CD14-positive monocyte (primary cell): ENCODE measurements at regions not wholly inside any gene's neighbourhood (a gene's known extent, or its start where the extent isn't known, plus 50 kb on each side); places are given as distances from the start of the nearest gene placed in this dataset.

Source experiments
- DNase-seq, 3 donors: peaks; one replicate each; pipeline ENCODE4 v3.0.0-alpha.2; 2011 to 2022
- H2AFZ ChIP-seq: 2 replicates; pipeline ENCODE4 v1.6.0; 2012; ENCODE audit warnings: mild to moderate bottlenecking, low read depth, low read length, inconsistent platforms; ENCODE audit not compliant: insufficient read depth, poor library complexity, severe bottlenecking
- H3K27ac ChIP-seq, 2 donors: 1 replicate in 1 of 2; 2 replicates in 1 of 2; pipeline ENCODE4 v1.5.1; 2012 to 2013; ENCODE audit warnings: low read length in 2 of 2, control low read depth in 1 of 2, inconsistent platforms in 1 of 2, low read depth in 1 of 2, mild to moderate bottlenecking in 1 of 2
- H3K27me3 ChIP-seq, 2 donors: one replicate each; pipeline versions ENCODE4 v1.6.0 to v1.6.1; 2011 to 2013; ENCODE audit warnings: low read length in 2 of 2; ENCODE audit not compliant: control insufficient read depth in 2 of 2, insufficient read depth in 2 of 2
- H3K36me3 ChIP-seq, 2 donors: replicated peaks in 1 of 2; 1 replicate in 1 of 2; 2 replicates in 1 of 2; pipeline versions ENCODE4 v1.5.1 to v1.6.1; 2012 to 2013; ENCODE audit warnings: low read length in 2 of 2, control low read depth in 1 of 2, inconsistent platforms in 1 of 2, mild to moderate bottlenecking in 1 of 2; ENCODE audit not compliant: insufficient read depth in 2 of 2, control insufficient read depth in 1 of 2
- H3K4me1 ChIP-seq, 2 donors: 1 replicate in 1 of 2; 2 replicates in 1 of 2; pipeline versions ENCODE4 v1.5.1 to v1.6.1; 2012 to 2013; ENCODE audit warnings: low read length in 2 of 2, control low read depth in 1 of 2, inconsistent platforms in 1 of 2, mild to moderate bottlenecking in 1 of 2, moderate library complexity in 1 of 2; ENCODE audit not compliant: insufficient read depth in 2 of 2, control insufficient read depth in 1 of 2
- H3K4me2 ChIP-seq: replicated peaks from 2 replicates; pipeline ENCODE3; 2012; ENCODE audit warnings: low read length, moderate library complexity, mild to moderate bottlenecking; ENCODE audit not compliant: poor library complexity, severe bottlenecking; ENCODE audit errors: extremely low read depth
- H3K4me3 ChIP-seq, 3 experiments: fragments of 200-600 bp in 1 of 3; sonication (generic) in 1 of 3; replicated peaks in 1 of 3; 1 replicate in 2 of 3; 2 replicates in 1 of 3; pipeline ENCODE4 v1.5.1; 2011 to 2013; ENCODE audit warnings: low read length in 3 of 3, mild to moderate bottlenecking in 3 of 3, control low read depth in 2 of 3, low read depth in 2 of 3, inconsistent platforms in 1 of 3, moderate library complexity in 1 of 3
- H3K79me2 ChIP-seq: 2 replicates; pipeline ENCODE4 v1.6.0; 2012; ENCODE audit warnings: mild to moderate bottlenecking, control low read depth, inconsistent platforms, low read length, moderate library complexity; ENCODE audit not compliant: insufficient read depth
- H3K9ac ChIP-seq: 2 replicates; pipeline ENCODE4 v1.6.0; 2017; ENCODE audit warnings: low read length, mild to moderate bottlenecking; ENCODE audit not compliant: insufficient read depth, poor library complexity, severe bottlenecking
- H3K9me3 ChIP-seq, 2 donors: replicated peaks in 1 of 2; 1 replicate in 1 of 2; 2 replicates in 1 of 2; pipeline versions ENCODE4 v1.5.1 to v1.6.1; 2012 to 2013; ENCODE audit warnings: low read length in 2 of 2, control low read depth in 1 of 2; ENCODE audit not compliant: control insufficient read depth in 1 of 2, insufficient read depth in 1 of 2
- H4K20me1 ChIP-seq: 2 replicates; pipeline ENCODE4 v1.6.0; 2012; ENCODE audit warnings: mild to moderate bottlenecking, low read length, control low read depth, moderate library complexity; ENCODE audit not compliant: insufficient read depth
- H3K27ac Mint-ChIP-seq, 7 donors: one replicate each; pipeline ENCODE4 v1.8.0; 2020; ENCODE audit warnings: mild to moderate bottlenecking in 7 of 7, mixed read lengths in 7 of 7, moderate library complexity in 6 of 7, inconsistent platforms in 2 of 7
- H3K27me3 Mint-ChIP-seq, 3 donors: one replicate each; pipeline ENCODE4 v1.8.0; 2021 to 2022; ENCODE audit warnings: low read depth in 3 of 3, mild to moderate bottlenecking in 3 of 3, mixed read lengths in 3 of 3, moderate library complexity in 3 of 3, inconsistent platforms in 1 of 3
- H3K36me3 Mint-ChIP-seq, 2 donors: one replicate each; pipeline ENCODE4 v1.8.0; 2020; ENCODE audit warnings: mixed read lengths in 2 of 2, inconsistent platforms in 1 of 2, mild to moderate bottlenecking in 1 of 2
- H3K4me1 Mint-ChIP-seq: one replicate; pipeline ENCODE4 v1.8.0; 2020; ENCODE audit warnings: mild to moderate bottlenecking, mixed read lengths
- H3K4me3 Mint-ChIP-seq, 2 donors: one replicate each; pipeline ENCODE4 v1.8.0; 2020; ENCODE audit warnings: mild to moderate bottlenecking in 2 of 2, mixed read lengths in 2 of 2, moderate library complexity in 1 of 2
- H3K9me3 Mint-ChIP-seq, 7 donors: one replicate each; pipeline ENCODE4 v1.8.0; 2020 to 2022; ENCODE audit warnings: mixed read lengths in 7 of 7, mild to moderate bottlenecking in 6 of 7, moderate library complexity in 6 of 7, inconsistent platforms in 2 of 7
- WGBS: methylation state at CpG from one replicate; pipeline ENCODE4 v1.1.5; 2013; ENCODE audit warnings: missing lambda C conversion rate; ENCODE audit not compliant: insufficient coverage; 5-methylcytosine and 5-hydroxymethylcytosine counted together
- intact Hi-C, 2 donors: fragments of 100-400 bp; cut with micrococcal nuclease; formaldehyde crosslinking; loops; one replicate each; pipeline versions ENCODE4 v1.15.0 to v1.15.1; 2023
- TF ChIP-seq, protein P1 (sequence below): fragments of 200-600 bp; IDR thresholded peaks from one replicate; pipeline ENCODE4 v1.8.0; 2022; ENCODE audit warnings: antibody characterized with exemption, mild to moderate bottlenecking

DNA sequence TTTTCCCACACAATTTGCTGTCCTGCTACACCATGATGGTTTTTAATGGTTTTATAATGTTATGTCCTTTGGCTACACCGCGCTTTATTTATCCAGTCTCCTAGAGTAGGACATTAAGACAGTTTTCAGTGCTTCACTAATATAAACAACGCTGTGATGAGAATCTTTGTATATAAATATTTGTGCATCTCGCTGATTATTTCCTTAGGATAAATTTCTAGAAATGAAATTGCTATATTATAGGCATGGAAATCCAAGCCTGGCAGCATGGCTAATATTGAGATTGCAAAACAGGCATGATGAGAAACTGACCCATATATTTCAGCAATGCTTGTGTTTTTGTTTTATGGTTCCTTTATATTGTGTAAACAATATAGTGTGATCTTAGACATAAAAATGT lies 81.4 kb upstream of the ATXN1 start:
- Histone ChIP-seq H3K9me3 (no peaks in the 10 kb centered on the region), H4K20me1 (no peaks in the 10 kb centered on the region), H3K36me3 (no peaks in the 10 kb centered on the region), H3K4me2 (no peak overlapping the region), H3K4me1 (peaks cover 3 to 4% of the 10 kb centered on the region in 2 donors), H3K79me2 (no peaks in the 10 kb centered on the region), H3K27me3 (no peaks in the 10 kb centered on the region), H3K27ac (no peak overlapping the region), H2AFZ (no peak overlapping the region), H3K4me3 (no peak overlapping the region), H3K9ac (no peak overlapping the region)
- peaks cover 2 to 7% (median 7%) of the 10 kb centered on the region in 3 donors for H3K27me3 Mint-ChIP-seq
- peaks cover 14% of the 10 kb centered on the region for H3K4me1 Mint-ChIP-seq
- no peak overlapping the region for H3K4me3 Mint-ChIP-seq
- no CpG with 5 or more reads among the region's 4 CpGs for WGBS
- DNase-seq, result no peak
- H3K36me3 Mint-ChIP-seq, result no peaks in the 10 kb centered on the region
- H3K27ac Mint-ChIP-seq, result no peak overlapping the region
- H3K9me3 Mint-ChIP-seq, result no peaks in the 10 kb centered on the region
- TF ChIP-seq, protein P1, sequence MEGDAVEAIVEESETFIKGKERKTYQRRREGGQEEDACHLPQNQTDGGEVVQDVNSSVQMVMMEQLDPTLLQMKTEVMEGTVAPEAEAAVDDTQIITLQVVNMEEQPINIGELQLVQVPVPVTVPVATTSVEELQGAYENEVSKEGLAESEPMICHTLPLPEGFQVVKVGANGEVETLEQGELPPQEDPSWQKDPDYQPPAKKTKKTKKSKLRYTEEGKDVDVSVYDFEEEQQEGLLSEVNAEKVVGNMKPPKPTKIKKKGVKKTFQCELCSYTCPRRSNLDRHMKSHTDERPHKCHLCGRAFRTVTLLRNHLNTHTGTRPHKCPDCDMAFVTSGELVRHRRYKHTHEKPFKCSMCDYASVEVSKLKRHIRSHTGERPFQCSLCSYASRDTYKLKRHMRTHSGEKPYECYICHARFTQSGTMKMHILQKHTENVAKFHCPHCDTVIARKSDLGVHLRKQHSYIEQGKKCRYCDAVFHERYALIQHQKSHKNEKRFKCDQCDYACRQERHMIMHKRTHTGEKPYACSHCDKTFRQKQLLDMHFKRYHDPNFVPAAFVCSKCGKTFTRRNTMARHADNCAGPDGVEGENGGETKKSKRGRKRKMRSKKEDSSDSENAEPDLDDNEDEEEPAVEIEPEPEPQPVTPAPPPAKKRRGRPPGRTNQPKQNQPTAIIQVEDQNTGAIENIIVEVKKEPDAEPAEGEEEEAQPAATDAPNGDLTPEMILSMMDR, result no peak
- intact Hi-C loops, result no loop called here

DNA sequence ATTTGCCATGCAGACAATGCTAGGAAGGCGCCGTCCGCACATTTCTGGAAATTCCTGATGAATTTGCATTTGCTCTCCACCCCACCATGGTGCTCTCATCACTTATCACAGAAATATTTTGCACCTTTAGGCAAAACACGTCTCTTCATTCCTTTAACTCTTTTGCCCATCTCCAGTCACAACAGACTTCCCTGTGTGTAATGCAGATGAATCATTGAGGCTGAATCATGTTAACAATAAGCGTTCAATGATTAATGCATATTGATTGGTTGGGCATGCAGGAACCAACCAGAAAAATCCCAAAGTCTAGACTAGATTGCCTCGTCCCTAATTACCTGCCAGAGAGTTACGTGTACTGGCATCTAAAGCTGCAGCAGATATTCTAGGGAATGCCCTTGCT lies 80.0 kb upstream of the ATXN1 start:
- no peaks in the 10 kb centered on the region for H3K27me3 ChIP-seq
- no peaks in the 10 kb centered on the region for H3K36me3 ChIP-seq
- Mint-ChIP-seq H3K9me3 (no peaks in the 10 kb centered on the region), H3K27ac (no peak overlapping the region), H3K36me3 (no peaks in the 10 kb centered on the region), H3K4me3 (no peak overlapping the region), H3K27me3 (peaks cover 2 to 7% (median 7%) of the 10 kb centered on the region in 3 donors), H3K4me1 (peaks cover 23% of the 10 kb centered on the region)
- DNase-seq, result no peak
- no peaks in the 10 kb centered on the region for H3K9me3 ChIP-seq
- intact Hi-C loops, result no loop called here
- no peak overlapping the region for H2AFZ ChIP-seq
- TF ChIP-seq, protein P1, result no peak
- H3K9ac ChIP-seq, result no peak overlapping the region
- H4K20me1 ChIP-seq, result no peaks in the 10 kb centered on the region
- WGBS, result 98% methylated on average over 6 of the region's 7 CpGs
- H3K4me2 ChIP-seq, result no peak overlapping the region
- H3K27ac ChIP-seq, result no peak overlapping the region
- H3K4me1 ChIP-seq, result peaks cover 6 to 7% of the 10 kb centered on the region in 2 donors
- no peaks in the 10 kb centered on the region for H3K79me2 ChIP-seq
- no peak overlapping the region for H3K4me3 ChIP-seq
